ENCODE measurements at regions not wholly inside any gene's neighbourhood (a gene's known extent, or its start where the extent isn't known, plus 50 kb on each side); places are given as distances from the start of the nearest gene placed in this dataset.

- H3K4me1 Mint-ChIP-seq, result no peaks in the 10 kb centered on the region
- H3K4me3 Mint-ChIP-seq, result no peak overlapping the region
- H3K27ac Mint-ChIP-seq, result no peak overlapping the region
- ChIA-PET CTCF (interaction anchor here (1.0 kb wide), 1 partner anchor 111 kb away, joined by 3 read pairs; no protein-coding TSS in a partner anchor), POLR2A (no interaction called here)
- DNase-seq, result no peak
- H3K27me3 Mint-ChIP-seq, result no peaks in the 10 kb centered on the region
- no peaks in the 10 kb centered on the region for H3K36me3 Mint-ChIP-seq (ENCODE audit: low read depth)
- H3K9me3 Mint-ChIP-seq, result no peaks in the 10 kb centered on the region
Observed at GRCh38 chr1:30268923-30269666, 454.3 kb downstream of the MATN1 start.

- no peaks in the 10 kb centered on the region for H3K4me1 Mint-ChIP-seq
- no peak for DNase-seq
- ChIA-PET POLR2A (no interaction called here), CTCF (no interaction called here)
- H3K27ac Mint-ChIP-seq, result no peak overlapping the region
- no peaks in the 10 kb centered on the region for H3K27me3 Mint-ChIP-seq
- no peaks in the 10 kb centered on the region for H3K36me3 Mint-ChIP-seq (ENCODE audit: low read depth)
- H3K4me3 Mint-ChIP-seq, result no peak overlapping the region
- no peaks in the 10 kb centered on the region for H3K9me3 Mint-ChIP-seq
Observed at GRCh38 chr1:30267856-30268255, 455.5 kb downstream of the MATN1 start.

- ChIA-PET POLR2A (no interaction called here), CTCF (no interaction called here)
- Mint-ChIP-seq H3K4me3 (no peak overlapping the region), H3K36me3 (ENCODE audit: low read depth) (no peaks in the 10 kb centered on the region), H3K27ac (no peak overlapping the region), H3K9me3 (no peaks in the 10 kb centered on the region), H3K4me1 (no peaks in the 10 kb centered on the region), H3K27me3 (no peaks in the 10 kb centered on the region)
- DNase-seq, result no peak
Observed at GRCh38 chr1:30267046-30267445, 456.3 kb downstream of the MATN1 start.

GRCh38 chr1:30265127-30266070, 458.0 kb downstream of the MATN1 start:
- DNase-seq, result no peak
- Mint-ChIP-seq H3K9me3 (no peaks in the 10 kb centered on the region), H3K27me3 (no peaks in the 10 kb centered on the region), H3K4me3 (no peak overlapping the region), H3K27ac (no peak overlapping the region), H3K4me1 (no peaks in the 10 kb centered on the region), H3K36me3 (ENCODE audit: low read depth) (no peaks in the 10 kb centered on the region)
- ChIA-PET CTCF (no interaction called here), POLR2A (no interaction called here)

GRCh38 chr1:30264672-30265025, 458.7 kb downstream of the MATN1 start:
- Mint-ChIP-seq H3K4me1 (no peaks in the 10 kb centered on the region), H3K27ac (no peak overlapping the region), H3K4me3 (no peak overlapping the region), H3K36me3 (ENCODE audit: low read depth) (no peaks in the 10 kb centered on the region), H3K27me3 (no peaks in the 10 kb centered on the region), H3K9me3 (no peaks in the 10 kb centered on the region)
- no peak for DNase-seq
- POLR2A ChIA-PET, result no interaction called here
- CTCF ChIA-PET, result no interaction called here

- no peak overlapping the region for H3K27ac Mint-ChIP-seq
- no peak overlapping the region for H3K4me3 Mint-ChIP-seq
- ChIA-PET CTCF (no interaction called here), POLR2A (no interaction called here)
- DNase-seq, result no peak
- H3K9me3 Mint-ChIP-seq, result no peaks in the 10 kb centered on the region
- no peaks in the 10 kb centered on the region for H3K27me3 Mint-ChIP-seq
- H3K36me3 Mint-ChIP-seq (ENCODE audit: low read depth), result no peaks in the 10 kb centered on the region
- H3K4me1 Mint-ChIP-seq, result no peaks in the 10 kb centered on the region
Observed at GRCh38 chr1:30263888-30264671, 459.3 kb downstream of the MATN1 start.

- POLR2A ChIA-PET, result no interaction called here
- Mint-ChIP-seq H3K9me3 (no peaks in the 10 kb centered on the region), H3K4me3 (no peak overlapping the region), H3K27me3 (peaks cover 4% of the 10 kb centered on the region), H3K4me1 (no peaks in the 10 kb centered on the region), H3K27ac (no peak overlapping the region), H3K36me3 (ENCODE audit: low read depth) (no peaks in the 10 kb centered on the region)
- CTCF ChIA-PET, result no interaction called here
- no peak for DNase-seq
Observed at GRCh38 chr1:30263405-30263804, 460.0 kb downstream of the MATN1 start.

- Mint-ChIP-seq H3K36me3 (ENCODE audit: low read depth) (no peaks in the 10 kb centered on the region), H3K27me3 (peaks cover 4% of the 10 kb centered on the region), H3K4me3 (no peak overlapping the region), H3K9me3 (no peaks in the 10 kb centered on the region), H3K27ac (no peak overlapping the region), H3K4me1 (no peaks in the 10 kb centered on the region)
- ChIA-PET POLR2A (no interaction called here), CTCF (no interaction called here)
- DNase-seq, result no peak
Observed at GRCh38 chr1:30262158-30262557, 461.2 kb downstream of the MATN1 start.

- Mint-ChIP-seq H3K27me3 (peaks cover 4% of the 10 kb centered on the region), H3K27ac (no peak overlapping the region), H3K36me3 (ENCODE audit: low read depth) (no peaks in the 10 kb centered on the region), H3K4me1 (no peaks in the 10 kb centered on the region), H3K4me3 (no peak overlapping the region), H3K9me3 (no peaks in the 10 kb centered on the region)
- POLR2A ChIA-PET, result no interaction called here
- CTCF ChIA-PET, result no interaction called here
- no peak for DNase-seq
Observed at GRCh38 chr1:30260318-30260717, 463.1 kb downstream of the MATN1 start.

- no peaks in the 10 kb centered on the region for H3K9me3 Mint-ChIP-seq
- no peaks in the 10 kb centered on the region for H3K4me1 Mint-ChIP-seq
- no peak for DNase-seq
- peaks cover 4% of the 10 kb centered on the region for H3K27me3 Mint-ChIP-seq
- ChIA-PET CTCF (no interaction called here), POLR2A (no interaction called here)
- H3K4me3 Mint-ChIP-seq, result no peak overlapping the region
- no peak overlapping the region for H3K27ac Mint-ChIP-seq
- H3K36me3 Mint-ChIP-seq (ENCODE audit: low read depth), result no peaks in the 10 kb centered on the region
Observed at GRCh38 chr1:30259631-30260030, 463.8 kb downstream of the MATN1 start.

GRCh38 chr1:30258876-30259275, 464.5 kb downstream of the MATN1 start:
- ChIA-PET CTCF (no interaction called here), POLR2A (no interaction called here)
- Mint-ChIP-seq H3K4me3 (no peak overlapping the region), H3K4me1 (no peaks in the 10 kb centered on the region), H3K27me3 (peaks cover 6% of the 10 kb centered on the region), H3K9me3 (no peaks in the 10 kb centered on the region), H3K36me3 (ENCODE audit: low read depth) (no peaks in the 10 kb centered on the region), H3K27ac (no peak overlapping the region)
- no peak for DNase-seq

GRCh38 chr1:30258471-30258870, 464.9 kb downstream of the MATN1 start:
- Mint-ChIP-seq H3K4me3 (no peak overlapping the region), H3K9me3 (no peaks in the 10 kb centered on the region), H3K36me3 (ENCODE audit: low read depth) (no peaks in the 10 kb centered on the region), H3K27ac (no peak overlapping the region), H3K4me1 (no peaks in the 10 kb centered on the region), H3K27me3 (peaks cover 6% of the 10 kb centered on the region)
- CTCF ChIA-PET, result no interaction called here
- POLR2A ChIA-PET, result no interaction called here
- DNase-seq, result no peak

- no peak for DNase-seq
- Mint-ChIP-seq H3K27ac (no peak overlapping the region), H3K4me3 (no peak overlapping the region), H3K9me3 (no peaks in the 10 kb centered on the region), H3K4me1 (no peaks in the 10 kb centered on the region), H3K27me3 (peaks cover 6% of the 10 kb centered on the region), H3K36me3 (ENCODE audit: low read depth) (no peaks in the 10 kb centered on the region)
- ChIA-PET CTCF (no interaction called here), POLR2A (no interaction called here)
Observed at GRCh38 chr1:30257742-30258380, 465.5 kb downstream of the MATN1 start.
